ENCODE measurements at regions not wholly inside any gene's neighbourhood (a gene's known extent, or its start where the extent isn't known, plus 50 kb on each side); places are given as distances from the start of the nearest gene placed in this dataset.

DNA sequence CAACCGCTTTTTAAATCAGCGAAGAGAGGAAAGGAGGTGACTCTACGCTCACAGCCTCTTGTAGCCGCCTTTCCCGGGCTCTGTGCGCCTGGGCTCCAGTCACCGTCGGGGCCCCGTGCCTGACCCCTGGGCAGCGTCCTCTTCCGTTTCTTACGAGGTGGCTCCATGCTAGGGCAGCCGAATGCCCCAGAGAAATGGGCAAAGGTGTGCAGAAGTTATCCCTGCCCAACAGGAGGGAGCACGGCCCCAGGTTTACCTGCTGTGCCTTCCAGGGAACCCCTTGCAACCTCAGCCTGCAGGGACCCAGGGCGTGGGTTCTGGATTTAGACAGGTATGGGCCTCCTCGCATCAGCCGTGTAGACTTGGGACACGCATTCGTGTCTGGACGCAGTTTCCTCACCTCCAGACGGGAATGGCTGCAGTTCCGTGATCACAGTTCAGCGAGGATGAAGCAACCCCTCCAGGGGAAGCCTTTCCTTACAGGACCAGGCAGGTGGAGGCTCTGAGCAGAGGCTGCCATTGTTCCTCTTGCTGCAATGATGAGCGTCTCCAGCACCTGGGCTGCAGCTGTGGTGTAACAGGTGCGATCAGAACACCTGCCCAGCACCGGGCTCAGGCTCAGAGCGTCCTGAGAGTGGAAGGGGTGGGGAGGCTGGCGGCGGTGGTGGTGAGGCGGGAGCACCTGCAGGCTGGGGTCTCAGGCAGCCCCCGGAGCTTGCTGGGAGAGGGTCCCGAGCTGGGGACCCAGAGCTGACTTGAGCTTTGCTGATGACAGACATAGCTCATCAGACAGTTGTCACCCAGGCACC is 81.3 kb upstream of the BHLHE23 start:
- no peak for TF ChIP-seq POLR2AphosphoS5 (IDR thresholded peaks at IDR 0.05; ENCODE audit: insufficient read depth in 1 of 2, low read depth in 1 of 2)
- TF ChIP-seq, protein P1, sequence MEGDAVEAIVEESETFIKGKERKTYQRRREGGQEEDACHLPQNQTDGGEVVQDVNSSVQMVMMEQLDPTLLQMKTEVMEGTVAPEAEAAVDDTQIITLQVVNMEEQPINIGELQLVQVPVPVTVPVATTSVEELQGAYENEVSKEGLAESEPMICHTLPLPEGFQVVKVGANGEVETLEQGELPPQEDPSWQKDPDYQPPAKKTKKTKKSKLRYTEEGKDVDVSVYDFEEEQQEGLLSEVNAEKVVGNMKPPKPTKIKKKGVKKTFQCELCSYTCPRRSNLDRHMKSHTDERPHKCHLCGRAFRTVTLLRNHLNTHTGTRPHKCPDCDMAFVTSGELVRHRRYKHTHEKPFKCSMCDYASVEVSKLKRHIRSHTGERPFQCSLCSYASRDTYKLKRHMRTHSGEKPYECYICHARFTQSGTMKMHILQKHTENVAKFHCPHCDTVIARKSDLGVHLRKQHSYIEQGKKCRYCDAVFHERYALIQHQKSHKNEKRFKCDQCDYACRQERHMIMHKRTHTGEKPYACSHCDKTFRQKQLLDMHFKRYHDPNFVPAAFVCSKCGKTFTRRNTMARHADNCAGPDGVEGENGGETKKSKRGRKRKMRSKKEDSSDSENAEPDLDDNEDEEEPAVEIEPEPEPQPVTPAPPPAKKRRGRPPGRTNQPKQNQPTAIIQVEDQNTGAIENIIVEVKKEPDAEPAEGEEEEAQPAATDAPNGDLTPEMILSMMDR (IDR thresholded peaks at IDR 0.05): no peak
- no peak for TF ChIP-seq POLR2A (IDR thresholded peaks at IDR 0.05)

All from vagina (tissue), 2 donors.